DOHH2 (cell line): ENCODE measurements at regions not wholly inside any gene's neighbourhood (a gene's known extent, or its start where the extent isn't known, plus 50 kb on each side); places are given as distances from the start of the nearest gene placed in this dataset.

Experiments
- EZH2phosphoT487 ChIP-seq: fragments of 200-600 bp; sonication (generic); IDR thresholded peaks from 2 replicates; pipeline ENCODE4 v1.6.1; 2017; ENCODE audit warnings: borderline replicate concordance, mild to moderate bottlenecking, antibody characterized with exemption, low read length, moderate library complexity, mixed read lengths
- TF ChIP-seq, protein P1 (sequence below): fragments of 200-600 bp; sonication (generic); IDR thresholded peaks from one replicate; pipeline ENCODE4 v1.5.1; 2014; ENCODE audit warnings: antibody characterized with exemption, mild to moderate bottlenecking, low read depth, low read length; ENCODE audit not compliant: poor library complexity, severe bottlenecking

DNA sequence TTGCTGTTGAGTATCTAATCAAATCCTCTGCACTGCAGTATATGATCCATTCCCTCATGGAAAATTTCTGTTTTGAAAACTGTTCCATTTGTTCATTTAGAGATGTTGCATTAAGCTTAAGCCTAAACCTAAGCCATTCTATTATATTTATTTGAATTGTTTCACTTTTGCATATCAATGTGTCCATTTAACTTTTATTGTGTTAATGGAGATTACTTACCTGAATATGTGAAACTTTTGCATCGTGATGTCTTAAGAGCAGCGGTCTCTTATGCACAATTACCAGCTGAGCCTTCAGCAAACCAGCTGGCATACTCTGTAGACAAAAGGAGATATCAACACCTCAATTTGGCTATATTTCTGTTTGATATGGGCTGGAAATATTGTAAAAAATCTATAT is 922.5 kb upstream of the FBXO33 start:
- TF ChIP-seq, protein P1, sequence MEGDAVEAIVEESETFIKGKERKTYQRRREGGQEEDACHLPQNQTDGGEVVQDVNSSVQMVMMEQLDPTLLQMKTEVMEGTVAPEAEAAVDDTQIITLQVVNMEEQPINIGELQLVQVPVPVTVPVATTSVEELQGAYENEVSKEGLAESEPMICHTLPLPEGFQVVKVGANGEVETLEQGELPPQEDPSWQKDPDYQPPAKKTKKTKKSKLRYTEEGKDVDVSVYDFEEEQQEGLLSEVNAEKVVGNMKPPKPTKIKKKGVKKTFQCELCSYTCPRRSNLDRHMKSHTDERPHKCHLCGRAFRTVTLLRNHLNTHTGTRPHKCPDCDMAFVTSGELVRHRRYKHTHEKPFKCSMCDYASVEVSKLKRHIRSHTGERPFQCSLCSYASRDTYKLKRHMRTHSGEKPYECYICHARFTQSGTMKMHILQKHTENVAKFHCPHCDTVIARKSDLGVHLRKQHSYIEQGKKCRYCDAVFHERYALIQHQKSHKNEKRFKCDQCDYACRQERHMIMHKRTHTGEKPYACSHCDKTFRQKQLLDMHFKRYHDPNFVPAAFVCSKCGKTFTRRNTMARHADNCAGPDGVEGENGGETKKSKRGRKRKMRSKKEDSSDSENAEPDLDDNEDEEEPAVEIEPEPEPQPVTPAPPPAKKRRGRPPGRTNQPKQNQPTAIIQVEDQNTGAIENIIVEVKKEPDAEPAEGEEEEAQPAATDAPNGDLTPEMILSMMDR: no peak
- no peak for TF ChIP-seq EZH2phosphoT487
